NOMO-1 (cell line): ENCODE measurements at regions not wholly inside any gene's neighbourhood (a gene's known extent, or its start where the extent isn't known, plus 50 kb on each side); places are given as distances from the start of the nearest gene placed in this dataset.

Experiments used
- DNase-seq, 2 experiments: peaks; one replicate each; lab custom pipeline; 2025; ENCODE audit not compliant: unreplicated experiment in 2 of 2; lab: John Stamatoyannopoulos, UW

DNA sequence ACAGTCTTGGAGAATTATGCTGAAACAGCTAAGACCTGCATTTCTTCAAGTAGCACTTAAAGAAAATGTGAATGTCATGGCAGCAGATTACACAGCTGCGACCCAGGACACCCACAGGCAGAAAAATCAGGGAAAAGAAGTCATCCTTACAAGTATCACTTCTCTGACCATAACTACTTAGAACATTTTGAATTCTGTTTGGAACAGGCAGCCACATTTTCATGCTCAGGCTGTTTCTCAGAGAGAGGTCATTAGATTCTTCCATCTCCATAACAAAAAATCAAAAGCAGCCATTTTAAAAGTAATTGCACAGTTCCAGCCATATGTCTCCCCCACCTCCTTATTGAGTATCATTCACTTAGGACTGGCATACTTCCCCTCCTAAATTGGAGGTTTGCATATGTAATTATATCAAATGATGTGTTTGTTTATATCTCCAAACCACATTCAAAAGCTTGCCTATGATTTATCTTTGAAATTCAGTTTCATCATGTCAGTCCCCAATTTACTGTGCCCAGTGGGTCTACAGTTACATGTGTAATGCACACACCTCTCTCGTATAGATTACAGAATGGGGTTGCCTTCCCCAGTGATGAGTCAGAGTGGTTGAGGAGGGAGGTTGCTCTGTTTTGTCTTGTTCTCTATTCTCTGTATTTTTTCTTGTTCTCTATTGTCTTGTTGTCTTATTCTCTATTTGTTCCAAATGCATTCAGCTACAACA, 276.5 kb upstream of the MTNR1B start:
- no peak for DNase-seq

DNA sequence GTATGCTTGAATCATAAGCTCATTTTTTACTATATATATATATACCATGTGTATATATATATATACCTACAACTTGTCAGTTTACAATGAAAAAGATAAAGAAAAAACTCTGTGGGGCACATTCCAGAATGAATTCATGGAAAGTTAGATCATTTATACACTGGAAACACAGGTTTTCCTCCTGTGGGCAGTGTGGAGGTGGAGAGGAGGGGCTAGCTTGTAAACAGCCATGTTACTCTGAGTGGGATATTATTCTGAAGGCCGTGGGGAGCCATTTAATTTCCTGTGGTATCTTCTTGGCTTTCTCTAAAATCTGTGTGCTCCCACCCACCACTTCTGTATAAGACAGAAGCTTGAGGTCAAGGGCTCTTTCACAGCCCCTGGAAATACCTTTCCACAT, 273.4 kb upstream of the MTNR1B start:
- no peak for DNase-seq

DNA sequence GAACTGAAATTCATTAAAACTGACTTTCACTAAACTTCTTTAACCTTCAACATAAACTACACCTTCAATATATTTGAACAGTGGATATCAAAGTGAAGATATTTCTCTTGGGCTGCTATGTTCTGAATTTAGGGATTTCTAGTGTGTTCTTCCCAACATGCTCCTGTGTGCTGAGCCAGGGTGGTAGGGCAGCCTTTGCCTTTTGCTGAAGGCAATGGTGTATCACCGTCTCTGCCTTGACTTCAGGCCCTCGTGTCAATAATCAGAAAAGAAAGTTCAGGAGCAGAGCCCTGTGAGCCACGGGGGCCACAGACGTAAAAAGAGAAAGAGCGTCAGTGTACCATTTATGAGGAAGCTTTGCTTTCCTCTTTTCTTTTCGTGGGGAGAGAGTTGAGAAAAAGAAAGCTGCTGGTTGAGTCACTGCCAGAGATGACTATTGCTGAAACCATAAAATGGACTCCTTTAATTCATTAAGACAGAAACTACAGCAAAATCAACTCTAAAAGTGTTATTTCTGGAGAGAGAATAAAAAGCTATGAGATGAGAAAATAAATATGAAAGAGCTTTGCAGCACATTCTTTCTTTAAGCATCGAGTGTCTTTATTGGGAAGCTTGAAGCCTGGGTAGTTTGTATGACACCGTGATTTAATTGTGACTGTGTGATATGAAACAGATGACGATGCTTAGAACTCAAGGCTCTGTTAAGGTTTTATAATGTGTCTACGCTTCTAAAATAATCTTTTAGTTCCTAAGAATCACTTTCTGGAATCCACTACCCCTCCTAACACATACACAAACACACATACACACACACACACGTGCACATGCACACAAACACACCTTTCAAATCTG, 271.8 kb upstream of the MTNR1B start:
- peak in 1 of 2 experiments; percentile 1 for DNase-seq

DNA sequence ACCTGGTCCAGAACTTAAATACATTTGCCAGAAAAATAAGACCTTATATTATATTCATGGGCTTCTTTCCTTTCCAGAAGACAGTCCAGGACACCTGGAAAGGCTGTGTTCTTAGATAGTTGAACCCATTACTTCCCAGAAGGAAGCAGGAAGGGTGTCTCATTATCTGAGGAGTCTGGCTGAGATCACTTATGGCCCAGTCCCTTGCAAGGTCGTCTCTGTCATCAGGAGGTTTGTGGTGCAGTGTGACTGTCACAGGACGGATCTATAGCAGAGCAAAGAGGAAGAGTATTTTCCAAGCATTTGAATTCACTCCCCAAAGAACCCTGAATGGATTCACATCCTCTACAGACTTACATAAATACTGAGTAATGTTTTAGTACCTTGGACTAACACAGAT, 270.7 kb upstream of the MTNR1B start:
- no peak for DNase-seq

DNA sequence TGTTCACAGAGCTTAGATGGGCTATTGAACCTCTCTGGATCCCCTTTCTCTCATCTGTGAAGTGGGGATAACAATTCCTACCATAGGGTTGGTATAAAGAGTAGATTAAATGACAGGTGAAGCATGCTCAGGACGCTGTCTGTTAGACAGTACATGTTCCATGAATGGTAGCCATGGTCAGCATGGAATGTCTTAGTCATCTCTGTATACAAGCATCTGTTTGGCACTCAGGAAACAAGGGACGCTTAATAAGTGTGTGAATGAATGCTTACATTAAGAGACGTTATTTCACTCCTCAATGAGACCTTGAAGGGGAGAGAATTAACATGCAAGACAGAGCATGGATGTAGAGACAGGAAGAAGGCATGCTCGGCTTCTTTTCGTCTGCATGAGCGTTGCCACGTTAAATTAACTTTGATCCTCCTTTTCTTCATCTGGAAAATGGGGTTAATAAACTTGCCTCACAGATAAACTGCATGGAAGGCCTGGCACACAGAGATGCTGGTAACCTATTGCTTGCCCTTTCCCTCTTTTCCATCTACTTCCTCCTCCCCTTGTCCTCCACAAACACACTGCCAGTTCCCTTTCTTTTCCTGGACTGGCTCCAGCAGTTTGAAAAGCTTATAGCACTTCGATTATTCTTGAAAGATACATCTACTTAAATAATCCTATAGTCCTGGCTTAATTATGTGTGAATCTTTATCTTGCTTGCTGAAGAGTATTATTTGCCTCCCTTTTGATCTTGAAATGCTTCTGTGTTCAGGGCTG, 267.2 kb upstream of the MTNR1B start:
- DNase-seq: no peak

DNA sequence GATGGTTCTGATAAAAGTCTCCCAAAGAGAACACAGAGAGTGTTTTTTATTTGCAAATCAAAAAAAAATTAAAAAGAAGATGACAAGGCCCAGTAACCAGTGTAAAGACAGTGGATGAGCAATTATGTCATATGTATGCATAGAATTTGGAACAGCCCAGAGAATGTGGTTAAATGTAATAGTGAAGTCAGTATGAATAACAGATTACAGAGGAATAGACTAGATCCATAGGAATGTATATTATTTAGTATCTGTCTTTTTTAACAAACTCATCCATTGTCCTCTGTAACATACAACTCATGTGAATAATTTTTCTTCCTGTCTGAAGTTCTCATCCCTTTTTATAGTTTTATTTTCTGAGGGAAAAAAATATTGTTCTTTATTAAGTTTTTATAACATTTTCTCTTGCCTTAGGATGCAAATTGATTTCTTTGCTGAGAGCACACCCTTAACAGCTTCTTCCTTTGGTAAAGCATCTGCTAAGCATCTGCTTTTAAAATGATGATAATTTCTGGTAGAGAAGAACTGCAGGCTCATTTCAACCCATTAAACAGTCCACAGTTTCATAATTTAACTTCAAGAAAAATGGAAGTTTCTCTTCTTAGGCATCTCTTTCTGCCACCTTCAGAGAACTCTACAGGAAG, 266.5 kb upstream of the MTNR1B start:
- DNase-seq: no peak

DNA sequence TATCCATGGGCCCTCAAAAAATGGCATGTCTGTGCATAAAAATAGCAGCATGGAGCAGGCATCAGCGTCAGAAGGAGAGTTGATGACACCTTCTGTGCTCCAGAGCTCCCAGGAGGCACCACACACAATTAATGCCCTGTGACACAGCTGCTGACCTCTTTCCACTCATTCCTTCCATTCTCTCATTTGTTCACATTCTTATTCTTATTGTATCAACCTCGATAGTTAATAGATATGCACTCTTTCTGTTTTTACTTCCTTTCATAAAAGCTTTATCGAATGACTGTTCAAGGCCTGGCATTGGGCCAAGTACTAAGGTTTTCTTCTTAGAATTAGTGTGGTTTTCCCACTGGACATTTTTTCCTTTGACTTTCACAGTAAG, 266.0 kb upstream of the MTNR1B start:
- no peak for DNase-seq

DNA sequence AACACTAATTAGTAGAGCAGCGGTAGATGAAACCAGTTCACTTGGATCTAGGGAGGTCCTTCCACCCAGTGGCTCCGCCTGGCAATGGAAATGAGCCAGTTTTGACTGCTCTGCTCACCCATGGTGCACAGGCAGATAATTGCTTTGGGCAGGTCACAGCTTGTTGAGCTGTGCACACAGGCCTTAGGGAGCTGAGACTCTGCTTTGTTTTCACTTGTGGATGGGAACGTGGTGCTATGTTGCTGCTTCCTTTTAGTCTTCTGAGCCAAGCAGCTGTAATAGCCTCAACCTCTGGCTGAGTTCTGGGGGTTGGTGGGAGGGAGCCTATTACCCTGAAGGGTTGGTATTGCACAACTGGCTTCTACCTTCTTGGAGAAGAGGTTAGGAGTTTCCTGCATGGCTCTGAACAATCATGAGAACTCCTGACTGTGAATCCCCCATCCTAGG, 262.3 kb upstream of the MTNR1B start:
- no peak for DNase-seq

DNA sequence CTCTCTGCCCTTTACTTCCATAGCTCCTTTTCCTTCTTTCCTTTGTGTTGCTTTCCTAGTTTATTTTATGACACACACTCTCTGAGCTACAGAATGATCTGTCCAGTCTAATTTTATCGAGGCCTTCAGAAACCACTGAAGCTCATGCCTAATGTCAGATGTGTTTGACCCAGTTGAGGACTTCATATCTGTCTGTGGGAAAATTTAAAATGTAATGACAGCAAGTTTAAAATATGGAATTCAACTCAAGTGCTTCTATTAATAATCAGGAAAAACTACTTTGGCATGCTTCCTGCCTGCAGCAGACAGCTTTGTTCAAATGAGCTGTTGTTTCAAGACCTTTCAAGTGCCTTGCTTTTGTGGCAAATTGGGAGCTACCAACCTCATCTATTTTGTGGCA, 261.8 kb upstream of the MTNR1B start:
- DNase-seq: no peak

DNA sequence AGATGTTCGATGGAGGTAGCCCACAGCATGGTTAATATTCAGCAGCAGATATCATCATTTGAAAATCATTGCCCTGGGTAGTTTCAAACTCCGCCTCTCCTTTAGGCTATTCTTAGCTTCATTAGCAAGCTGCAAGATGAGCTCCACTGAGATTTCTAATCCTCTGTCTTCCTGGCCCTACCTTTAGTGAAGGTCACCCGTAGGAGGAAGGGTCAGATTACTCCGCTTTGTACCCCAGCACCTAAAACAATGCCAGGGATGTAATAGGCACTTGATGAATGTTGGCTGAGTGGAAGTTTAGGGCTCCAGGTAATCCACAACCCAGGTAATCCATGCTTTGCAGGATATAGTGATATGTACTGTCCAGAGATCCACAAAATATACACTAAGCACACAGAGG, 260.1 kb upstream of the MTNR1B start:
- DNase-seq: no peak

DNA sequence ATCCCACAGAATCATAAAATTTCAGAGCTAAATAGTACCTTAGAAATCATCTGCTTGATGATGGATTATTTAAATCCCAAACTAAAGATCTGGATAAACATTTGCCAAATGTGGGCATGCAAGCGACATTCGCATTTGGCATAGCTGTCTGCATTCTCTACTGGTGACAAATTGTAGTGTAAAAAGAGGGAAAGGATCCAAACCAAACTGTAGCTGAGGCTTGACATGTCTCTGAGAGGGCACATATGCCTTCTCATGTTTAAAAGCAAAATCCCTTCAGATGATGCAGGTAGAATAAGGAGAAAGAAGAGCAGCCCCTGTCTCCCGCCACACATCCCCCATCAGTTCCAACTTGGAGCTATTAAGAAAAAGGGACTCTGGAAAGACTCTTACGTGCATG, 257.5 kb upstream of the MTNR1B start:
- DNase-seq: no peak

DNA sequence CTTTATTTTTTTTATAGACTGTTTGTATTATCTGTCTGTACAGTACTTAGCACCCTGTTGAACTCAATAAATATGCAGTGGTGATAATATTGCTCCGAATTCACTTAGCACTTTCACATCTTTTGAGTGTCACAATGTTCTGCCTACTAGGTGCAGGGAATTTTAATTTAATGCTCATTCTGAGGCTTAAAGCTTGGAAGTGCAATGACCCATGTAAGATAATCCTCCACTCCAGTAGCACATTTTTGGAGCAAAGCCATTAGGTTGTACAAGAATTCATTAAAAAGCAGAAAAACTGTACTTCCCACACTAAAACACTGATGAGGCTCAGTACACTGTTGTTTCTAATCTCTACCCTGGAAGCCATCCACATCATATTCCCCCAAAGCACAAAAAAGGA, 255.3 kb upstream of the MTNR1B start:
- no peak for DNase-seq

DNA sequence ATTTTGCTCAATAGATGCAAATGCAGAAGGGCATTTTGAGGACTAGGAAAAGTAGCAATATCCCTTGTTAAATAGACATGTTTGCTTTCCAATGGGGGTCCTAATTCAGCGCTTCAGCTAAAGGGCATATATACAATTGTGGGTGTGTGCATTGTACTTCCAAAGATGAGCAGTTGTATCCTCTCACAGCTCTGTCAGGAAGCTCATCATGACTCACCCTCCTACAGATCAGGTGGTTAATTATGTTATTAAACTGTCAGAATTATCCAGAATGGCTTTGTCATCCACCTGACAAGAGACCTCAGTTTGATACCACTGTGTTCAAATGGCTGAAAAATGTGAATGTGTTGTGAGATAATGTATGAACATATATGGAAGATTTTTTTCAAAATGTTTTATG, 252.2 kb upstream of the MTNR1B start:
- no peak for DNase-seq

DNA sequence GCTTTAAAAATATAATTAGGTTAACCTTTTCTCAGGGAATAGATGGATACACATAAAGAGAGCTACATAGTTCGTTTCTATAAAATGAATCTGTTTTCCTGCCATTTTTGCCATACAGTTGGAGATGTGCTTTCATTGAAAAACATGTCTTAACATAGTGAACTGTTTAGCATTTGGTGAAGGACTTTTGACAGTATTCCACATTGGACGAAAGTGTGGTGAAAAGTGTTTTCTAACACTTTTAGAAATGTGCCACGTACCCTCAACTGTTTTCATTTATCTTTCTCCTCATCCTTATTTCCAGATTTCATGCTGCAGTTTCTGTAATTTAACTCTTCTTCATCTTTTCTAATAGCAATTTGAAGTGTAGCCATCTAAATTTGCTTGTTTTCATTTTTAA, 249.1 kb upstream of the MTNR1B start:
- DNase-seq: no peak

DNA sequence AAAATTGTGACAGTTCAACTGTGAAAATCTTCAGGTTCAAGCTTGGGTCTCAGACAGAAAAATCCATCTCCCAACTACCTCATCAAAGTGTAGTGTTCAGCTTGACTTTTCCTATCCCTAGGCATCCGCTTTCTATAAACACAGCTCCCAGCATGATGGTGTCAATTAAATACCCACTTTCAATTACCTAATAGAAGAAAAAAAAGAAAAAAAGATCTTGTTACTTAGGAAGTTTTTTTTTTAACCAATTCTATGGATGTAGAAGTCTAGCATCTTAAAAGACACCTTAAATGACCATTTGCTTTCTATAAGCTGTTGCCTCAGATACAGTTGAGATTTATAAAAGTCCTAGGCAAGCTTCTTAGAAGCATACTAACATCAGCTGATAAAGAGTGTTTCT, 244.1 kb upstream of the MTNR1B start:
- DNase-seq: no peak

DNA sequence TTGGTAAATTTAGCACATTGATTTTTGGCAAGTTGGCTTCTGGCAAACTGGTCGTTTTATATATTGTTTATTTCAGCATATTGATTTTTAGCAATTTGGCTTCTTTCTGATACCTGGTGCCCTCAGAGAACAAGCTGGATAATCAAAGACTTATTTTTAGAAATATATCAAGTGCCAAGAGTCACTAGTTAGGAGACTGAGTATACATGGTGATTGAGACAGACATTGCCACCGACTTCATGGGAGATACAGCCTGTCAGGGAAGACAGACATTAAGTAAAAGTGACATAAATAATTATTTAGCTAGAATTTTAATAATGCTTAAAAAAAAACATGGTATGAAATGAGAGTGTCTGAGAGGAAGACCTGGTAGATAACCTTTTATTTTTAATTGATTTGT, 242.3 kb upstream of the MTNR1B start:
- no peak for DNase-seq

DNA sequence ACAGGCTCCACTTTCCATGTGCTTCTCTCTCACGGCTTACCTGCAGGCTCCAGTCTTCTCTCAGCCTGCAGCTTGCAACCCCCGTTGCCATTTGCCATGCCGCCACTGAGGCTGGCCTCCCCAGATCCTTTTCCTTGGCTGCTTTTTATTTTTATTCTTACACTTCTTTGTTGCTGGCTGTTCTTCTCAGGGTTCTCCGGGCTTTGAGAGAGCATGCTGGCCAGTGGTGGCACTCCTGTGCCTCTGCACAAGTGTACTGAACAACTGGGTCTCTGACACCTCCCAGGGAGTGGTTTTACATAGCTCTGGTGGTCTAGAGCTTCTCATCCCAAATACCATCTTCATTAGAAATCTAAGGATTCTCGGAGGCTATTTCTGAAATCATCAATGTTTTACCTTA, 241.7 kb upstream of the MTNR1B start:
- no peak for DNase-seq

DNA sequence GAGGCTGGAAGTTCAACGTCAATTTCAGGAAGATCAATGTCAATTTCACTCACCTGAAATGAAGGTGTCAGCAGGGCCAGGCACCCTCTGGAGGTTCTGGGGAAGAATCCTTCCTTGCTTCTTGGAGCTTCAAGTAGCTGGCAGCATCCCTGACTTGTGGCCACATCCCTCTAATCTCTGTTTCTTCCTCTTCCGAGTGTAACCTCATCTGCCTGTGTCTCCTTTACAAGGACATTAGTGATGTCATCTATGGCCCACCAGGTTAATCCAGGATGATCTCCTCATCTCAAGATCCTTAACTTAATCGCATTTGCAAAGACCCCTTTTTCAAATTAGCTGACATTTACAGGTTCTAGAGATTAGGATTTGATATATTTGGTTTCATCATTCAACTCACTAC, 240.8 kb upstream of the MTNR1B start:
- no peak for DNase-seq

DNA sequence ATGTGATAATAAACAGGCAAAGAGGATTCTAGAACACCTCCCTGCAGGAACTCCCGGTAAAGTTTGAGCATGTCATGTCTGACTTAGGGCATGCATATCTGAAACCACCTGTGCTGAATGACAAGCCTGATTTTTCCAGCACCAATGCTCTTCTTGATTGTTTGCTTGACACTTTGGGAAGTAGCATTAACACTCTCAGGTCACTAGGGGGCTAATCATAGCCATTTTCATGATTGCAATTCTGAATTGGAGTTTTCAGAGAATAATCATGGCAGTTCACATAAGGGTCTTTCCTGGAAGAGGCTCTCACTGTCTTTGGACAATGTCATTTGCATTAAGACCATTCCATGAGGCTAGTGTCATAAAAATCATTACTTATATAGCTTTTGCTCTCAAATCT, 234.4 kb upstream of the MTNR1B start:
- no peak for DNase-seq

DNA sequence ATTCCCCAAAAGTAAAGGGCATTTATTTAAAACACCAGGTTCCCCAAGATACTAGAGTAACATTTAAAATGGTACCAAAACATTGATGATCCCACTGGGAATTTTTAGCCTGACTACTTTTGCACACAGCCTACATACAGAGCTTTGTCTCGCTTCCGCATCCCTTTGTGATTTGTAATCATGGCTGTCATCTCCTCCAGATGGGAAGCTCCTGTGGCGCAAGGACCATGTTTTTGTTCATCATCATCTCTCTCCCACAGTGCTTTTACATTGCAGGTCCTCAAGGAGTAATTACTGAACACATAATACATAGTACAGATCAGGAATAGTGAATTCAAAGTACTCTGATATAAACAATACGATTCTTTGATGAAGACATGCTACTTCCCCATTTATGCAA, 231.2 kb upstream of the MTNR1B start:
- no peak for DNase-seq

DNA sequence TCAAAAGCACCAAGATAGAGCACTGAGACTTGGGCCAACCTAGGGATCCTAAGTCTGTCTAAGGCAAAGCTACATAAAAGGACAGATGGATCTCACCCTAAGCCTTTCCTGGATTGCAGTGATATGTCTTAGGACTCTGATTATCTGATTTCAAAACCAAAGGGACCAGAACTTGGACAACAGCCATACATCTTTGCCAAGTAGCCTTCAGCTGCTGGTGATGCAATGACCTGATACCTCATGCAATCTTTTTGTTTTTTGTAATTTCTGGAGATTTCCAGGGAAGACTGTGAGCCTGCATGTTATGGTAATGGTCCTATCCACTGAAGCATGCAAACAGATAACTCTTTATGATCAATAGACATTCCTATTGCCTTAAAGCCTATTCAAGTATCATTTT, 230.4 kb upstream of the MTNR1B start:
- DNase-seq: no peak
